ENCODE measurements at regions not wholly inside any gene's neighbourhood (a gene's known extent, or its start where the extent isn't known, plus 50 kb on each side); places are given as distances from the start of the nearest gene placed in this dataset.

DNA sequence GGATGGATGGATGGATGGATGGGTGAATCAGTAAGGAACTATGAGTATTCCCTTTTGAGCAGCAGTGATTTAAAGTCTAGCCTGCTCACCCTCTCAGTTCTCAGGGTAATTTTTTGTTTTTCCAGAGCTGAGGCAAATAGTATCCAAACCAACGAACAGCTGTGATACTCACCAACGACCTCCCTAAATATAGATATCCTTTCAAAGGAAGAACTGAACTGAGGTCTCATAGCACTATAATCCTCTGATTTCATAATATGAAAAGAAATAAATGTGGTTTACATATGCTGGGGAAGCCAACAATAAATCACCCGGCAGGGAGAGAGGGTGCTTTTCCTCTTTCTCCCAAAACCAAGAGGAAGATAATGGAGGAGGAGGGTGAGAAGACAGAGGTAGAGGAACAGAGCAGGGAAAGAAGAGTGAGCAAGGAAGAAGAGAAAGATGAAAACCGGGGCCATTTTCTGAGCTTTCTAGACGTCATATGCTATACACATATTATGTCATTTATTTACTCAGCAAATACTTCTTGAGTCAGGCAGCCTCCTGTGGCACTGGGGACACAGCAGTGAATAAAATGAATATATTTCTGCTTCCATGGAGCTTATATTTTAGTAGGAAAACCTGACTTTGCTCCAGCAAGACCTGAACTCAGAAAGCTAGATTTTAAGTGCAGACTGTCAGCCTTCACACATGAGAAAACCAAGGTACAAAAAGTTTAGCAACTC lies 710.7 kb upstream of the TBX3 start:
- TF ChIP-seq, protein P1, sequence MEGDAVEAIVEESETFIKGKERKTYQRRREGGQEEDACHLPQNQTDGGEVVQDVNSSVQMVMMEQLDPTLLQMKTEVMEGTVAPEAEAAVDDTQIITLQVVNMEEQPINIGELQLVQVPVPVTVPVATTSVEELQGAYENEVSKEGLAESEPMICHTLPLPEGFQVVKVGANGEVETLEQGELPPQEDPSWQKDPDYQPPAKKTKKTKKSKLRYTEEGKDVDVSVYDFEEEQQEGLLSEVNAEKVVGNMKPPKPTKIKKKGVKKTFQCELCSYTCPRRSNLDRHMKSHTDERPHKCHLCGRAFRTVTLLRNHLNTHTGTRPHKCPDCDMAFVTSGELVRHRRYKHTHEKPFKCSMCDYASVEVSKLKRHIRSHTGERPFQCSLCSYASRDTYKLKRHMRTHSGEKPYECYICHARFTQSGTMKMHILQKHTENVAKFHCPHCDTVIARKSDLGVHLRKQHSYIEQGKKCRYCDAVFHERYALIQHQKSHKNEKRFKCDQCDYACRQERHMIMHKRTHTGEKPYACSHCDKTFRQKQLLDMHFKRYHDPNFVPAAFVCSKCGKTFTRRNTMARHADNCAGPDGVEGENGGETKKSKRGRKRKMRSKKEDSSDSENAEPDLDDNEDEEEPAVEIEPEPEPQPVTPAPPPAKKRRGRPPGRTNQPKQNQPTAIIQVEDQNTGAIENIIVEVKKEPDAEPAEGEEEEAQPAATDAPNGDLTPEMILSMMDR (IDR thresholded peaks at IDR 0.05 in 2 of 3, conservative IDR thresholded peaks at IDR 0.05 in 1 of 3; ENCODE audit: borderline replicate concordance in 1 of 3, insufficient read depth in 1 of 3, low read depth in 2 of 3, low read length in 2 of 3) = no peak
- TF ChIP-seq EZH2phosphoT487 (IDR thresholded peaks at IDR 0.05; ENCODE audit: borderline replicate concordance) (no peak), EZH2 (IDR thresholded peaks at IDR 0.05) (no peak), POLR2A (IDR thresholded peaks at IDR 0.05; ENCODE audit: borderline replicate concordance, extremely low read depth, insufficient read depth, insufficient read length) (no peak), TCF7L2 (IDR thresholded peaks at IDR 0.05; ENCODE audit: borderline replicate concordance, extremely low read depth, insufficient read depth, insufficient read length) (no peak), RAD21 (IDR thresholded peaks at IDR 0.05; ENCODE audit: low read depth) (no peak), POLR2AphosphoS5 (IDR thresholded peaks at IDR 0.05; ENCODE audit: low read depth, low read length) (no peak), ELF1 (IDR thresholded peaks at IDR 0.05; ENCODE audit: borderline replicate concordance, low read depth) (no peak), JUND (IDR thresholded peaks at IDR 0.05) (no peak), ZNF274 (IDR thresholded peaks at IDR 0.05; ENCODE audit: low read depth, low read length) (no peak), CEBPB (IDR thresholded peaks at IDR 0.05; ENCODE audit: low read depth) (no peak), SIN3A (IDR thresholded peaks at IDR 0.05; ENCODE audit: low read depth) (no peak)
- TF ChIP-seq, protein P2, sequence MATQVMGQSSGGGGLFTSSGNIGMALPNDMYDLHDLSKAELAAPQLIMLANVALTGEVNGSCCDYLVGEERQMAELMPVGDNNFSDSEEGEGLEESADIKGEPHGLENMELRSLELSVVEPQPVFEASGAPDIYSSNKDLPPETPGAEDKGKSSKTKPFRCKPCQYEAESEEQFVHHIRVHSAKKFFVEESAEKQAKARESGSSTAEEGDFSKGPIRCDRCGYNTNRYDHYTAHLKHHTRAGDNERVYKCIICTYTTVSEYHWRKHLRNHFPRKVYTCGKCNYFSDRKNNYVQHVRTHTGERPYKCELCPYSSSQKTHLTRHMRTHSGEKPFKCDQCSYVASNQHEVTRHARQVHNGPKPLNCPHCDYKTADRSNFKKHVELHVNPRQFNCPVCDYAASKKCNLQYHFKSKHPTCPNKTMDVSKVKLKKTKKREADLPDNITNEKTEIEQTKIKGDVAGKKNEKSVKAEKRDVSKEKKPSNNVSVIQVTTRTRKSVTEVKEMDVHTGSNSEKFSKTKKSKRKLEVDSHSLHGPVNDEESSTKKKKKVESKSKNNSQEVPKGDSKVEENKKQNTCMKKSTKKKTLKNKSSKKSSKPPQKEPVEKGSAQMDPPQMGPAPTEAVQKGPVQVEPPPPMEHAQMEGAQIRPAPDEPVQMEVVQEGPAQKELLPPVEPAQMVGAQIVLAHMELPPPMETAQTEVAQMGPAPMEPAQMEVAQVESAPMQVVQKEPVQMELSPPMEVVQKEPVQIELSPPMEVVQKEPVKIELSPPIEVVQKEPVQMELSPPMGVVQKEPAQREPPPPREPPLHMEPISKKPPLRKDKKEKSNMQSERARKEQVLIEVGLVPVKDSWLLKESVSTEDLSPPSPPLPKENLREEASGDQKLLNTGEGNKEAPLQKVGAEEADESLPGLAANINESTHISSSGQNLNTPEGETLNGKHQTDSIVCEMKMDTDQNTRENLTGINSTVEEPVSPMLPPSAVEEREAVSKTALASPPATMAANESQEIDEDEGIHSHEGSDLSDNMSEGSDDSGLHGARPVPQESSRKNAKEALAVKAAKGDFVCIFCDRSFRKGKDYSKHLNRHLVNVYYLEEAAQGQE (IDR thresholded peaks at IDR 0.05; ENCODE audit: low read depth) = no peak
- TF ChIP-seq, protein P3, sequence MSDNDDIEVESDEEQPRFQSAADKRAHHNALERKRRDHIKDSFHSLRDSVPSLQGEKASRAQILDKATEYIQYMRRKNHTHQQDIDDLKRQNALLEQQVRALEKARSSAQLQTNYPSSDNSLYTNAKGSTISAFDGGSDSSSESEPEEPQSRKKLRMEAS (IDR thresholded peaks at IDR 0.05) = no peak

Measured in HCT116 (cell line).